GM23338 (cell line): ENCODE measurements at regions not wholly inside any gene's neighbourhood (a gene's known extent, or its start where the extent isn't known, plus 50 kb on each side); places are given as distances from the start of the nearest gene placed in this dataset.

Experiments
- CREB1 ChIP-seq: fragments of 250-450 bp; sonication (Bioruptor Pico); IDR thresholded peaks from 2 replicates; pipeline ENCODE4 v1.5.0; 2020; ENCODE audit warnings: low read depth, mild to moderate bottlenecking, moderate library complexity
- EZH2 ChIP-seq: fragments of 200-600 bp; sonication (generic); IDR thresholded peaks from one replicate; pipeline ENCODE4 v1.8.0; 2017; ENCODE audit warnings: antibody characterized with exemption, mild to moderate bottlenecking, low read depth; ENCODE audit not compliant: unreplicated experiment
- EZH2phosphoT487 ChIP-seq: fragments of 200-600 bp; sonication (generic); IDR thresholded peaks from one replicate; pipeline ENCODE4 v1.8.1; 2018; ENCODE audit warnings: antibody characterized with exemption; ENCODE audit not compliant: unreplicated experiment
- JUNB ChIP-seq: IDR thresholded peaks from one replicate; pipeline ENCODE4 v1.6.1; 2016; ENCODE audit warnings: antibody characterized with exemption; ENCODE audit not compliant: unreplicated experiment
- NANOG ChIP-seq: IDR thresholded peaks from 2 replicates; pipeline ENCODE4 v1.6.1; 2016; ENCODE audit warnings: antibody characterized with exemption, borderline replicate concordance
- POLR2AphosphoS5 ChIP-seq: IDR thresholded peaks from 2 replicates; pipeline ENCODE4 v1.6.1; 2016; ENCODE audit warnings: antibody characterized with exemption, low read depth
- REST ChIP-seq: IDR thresholded peaks from one replicate; pipeline ENCODE4 v1.6.1; 2018; ENCODE audit warnings: antibody characterized with exemption; ENCODE audit not compliant: unreplicated experiment
- STAT1 ChIP-seq: IDR thresholded peaks from one replicate; pipeline ENCODE4 v1.6.1; 2016; ENCODE audit warnings: antibody characterized with exemption; ENCODE audit not compliant: unreplicated experiment
- ZNF331 ChIP-seq: fragments of 250-450 bp; sonication (Bioruptor Pico); IDR thresholded peaks from 2 replicates; pipeline ENCODE4 v1.5.0; 2020; ENCODE audit warnings: low read depth, mild to moderate bottlenecking, moderate library complexity
- ZNF462 ChIP-seq: fragments of 250-450 bp; sonication (Bioruptor Pico); IDR thresholded peaks from 2 replicates; pipeline ENCODE4 v1.5.0; 2020; ENCODE audit warnings: mild to moderate bottlenecking, moderate library complexity
- TF ChIP-seq, protein P1 (sequence below): IDR thresholded peaks from 2 replicates; pipeline ENCODE4 v1.6.1; 2016; ENCODE audit warnings: antibody characterized with exemption

- TF ChIP-seq ZNF462 = no peak
- TF ChIP-seq CREB1 (CRISPR knock-in tag) = no peak
- no peak for TF ChIP-seq ZNF331 (CRISPR knock-in tag)
- TF ChIP-seq NANOG = no peak
- TF ChIP-seq JUNB = no peak
- no peak for TF ChIP-seq REST
- no peak for TF ChIP-seq STAT1
- no peak for TF ChIP-seq POLR2AphosphoS5
- TF ChIP-seq, protein P1, sequence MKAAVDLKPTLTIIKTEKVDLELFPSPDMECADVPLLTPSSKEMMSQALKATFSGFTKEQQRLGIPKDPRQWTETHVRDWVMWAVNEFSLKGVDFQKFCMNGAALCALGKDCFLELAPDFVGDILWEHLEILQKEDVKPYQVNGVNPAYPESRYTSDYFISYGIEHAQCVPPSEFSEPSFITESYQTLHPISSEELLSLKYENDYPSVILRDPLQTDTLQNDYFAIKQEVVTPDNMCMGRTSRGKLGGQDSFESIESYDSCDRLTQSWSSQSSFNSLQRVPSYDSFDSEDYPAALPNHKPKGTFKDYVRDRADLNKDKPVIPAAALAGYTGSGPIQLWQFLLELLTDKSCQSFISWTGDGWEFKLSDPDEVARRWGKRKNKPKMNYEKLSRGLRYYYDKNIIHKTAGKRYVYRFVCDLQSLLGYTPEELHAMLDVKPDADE = no peak
- TF ChIP-seq EZH2phosphoT487 = no peak
- TF ChIP-seq EZH2 = no peak
Observed at GRCh38 chr5:124859556-124860290, 113.3 kb upstream of the ZNF608 start (continued).
